B cell (primary cell): ENCODE measurements at regions not wholly inside any gene's neighbourhood (a gene's known extent, or its start where the extent isn't known, plus 50 kb on each side); places are given as distances from the start of the nearest gene placed in this dataset.

Experiments used
- CTCF ChIP-seq: fragments of 200-600 bp; IDR thresholded peaks from one replicate; pipeline ENCODE4 v1.8.0; 2022; ENCODE audit warnings: antibody characterized with exemption, mild to moderate bottlenecking
- EZH2 ChIP-seq: IDR thresholded peaks from 2 replicates; pipeline ENCODE4 v1.6.1; 2012; ENCODE audit warnings: borderline replicate concordance, low read depth, mild to moderate bottlenecking, moderate library complexity, low read length; ENCODE audit not compliant: insufficient read depth, poor library complexity, severe bottlenecking

- TF ChIP-seq EZH2 (no peak), CTCF (no peak)
Measured at GRCh38 chr7:125412890-125413665, 483.5 kb upstream of the POT1 start.
